Caco-2 (cell line): ENCODE measurements at regions not wholly inside any gene's neighbourhood (a gene's known extent, or its start where the extent isn't known, plus 50 kb on each side); places are given as distances from the start of the nearest gene placed in this dataset.

ENCODE experiments used
- BruUV-seq: library from RNA; stranded (reverse); fragments of 400-500 nt; replicated peaks from 2 replicates; lab custom pipeline; 2021; lab: Mats Ljungman, UMichigan
- CTCF ChIA-PET: fragments of 300-600 bp; sonication (Branson Sonifier 250); formaldehyde crosslinking; loops from one replicate; lab custom pipeline; 2022; ENCODE audit warnings: antibody characterized with exemption; lab: Charles Lee
- POLR2A ChIA-PET: fragments of 300-600 bp; sonication (Branson Sonifier 250); formaldehyde crosslinking; loops from one replicate; lab custom pipeline; 2022; ENCODE audit warnings: antibody characterized with exemption; lab: Charles Lee
- DNase-seq, 2 experiments: peaks; one replicate each; pipeline versions ENCODE4 v3.0.0 to v3.0.0-alpha.2; 2020 to 2022
- H3K27me3 ChIP-seq: replicated peaks from 2 replicates; pipeline ENCODE4 v1.6.0; 2011; ENCODE audit warnings: low read length; ENCODE audit not compliant: control insufficient read depth, insufficient read depth
- H3K36me3 ChIP-seq: 2 replicates; pipeline ENCODE4 v1.5.1; 2011; ENCODE audit warnings: low read length; ENCODE audit not compliant: control insufficient read depth, insufficient read depth
- H3K4me1 ChIP-seq: fragments of 250-450 bp; sonication (Bioruptor Pico); 2 replicates; pipeline ENCODE4 v1.5.1; 2020; ENCODE audit warnings: mild to moderate bottlenecking
- H3K4me3 ChIP-seq: 2 replicates; pipeline ENCODE4 v1.5.1; 2011; ENCODE audit warnings: low read depth, mild to moderate bottlenecking, control low read depth, low read length
- H3K9me3 ChIP-seq: fragments of 250-450 bp; sonication (Bioruptor Pico); 2 replicates; pipeline ENCODE4 v1.5.1; 2020; ENCODE audit warnings: mild to moderate bottlenecking, moderate library complexity
- H3K27ac Mint-ChIP-seq: one replicate; pipeline ENCODE4 v1.8.0; 2022; ENCODE audit warnings: mixed read lengths; ENCODE audit not compliant: unreplicated experiment
- H3K27me3 Mint-ChIP-seq: one replicate; pipeline ENCODE4 v1.8.0; 2022; ENCODE audit warnings: mixed read lengths; ENCODE audit not compliant: insufficient read depth, unreplicated experiment
- H3K36me3 Mint-ChIP-seq: one replicate; pipeline ENCODE4 v1.8.0; 2022; ENCODE audit warnings: mild to moderate bottlenecking, mixed read lengths; ENCODE audit not compliant: insufficient read depth, unreplicated experiment
- H3K4me1 Mint-ChIP-seq: one replicate; pipeline ENCODE4 v1.8.0; 2022; ENCODE audit warnings: low read depth, mixed read lengths; ENCODE audit not compliant: unreplicated experiment
- H3K4me3 Mint-ChIP-seq: one replicate; pipeline ENCODE4 v1.8.0; 2022; ENCODE audit warnings: mild to moderate bottlenecking, moderate library complexity, mixed read lengths; ENCODE audit not compliant: unreplicated experiment
- H3K9me3 Mint-ChIP-seq: one replicate; pipeline ENCODE4 v1.8.0; 2022; ENCODE audit warnings: mixed read lengths; ENCODE audit not compliant: unreplicated experiment
- CTCF ChIP-seq, 2 experiments: fragments of 200-600 bp in 1 of 2; IDR thresholded peaks; 1 replicate in 1 of 2; 2 replicates in 1 of 2; pipeline versions ENCODE4 v1.5.1 to v1.8.0; 2011 to 2022; ENCODE audit warnings: antibody characterized with exemption in 1 of 2, control low read depth in 1 of 2, inconsistent platforms in 1 of 2, low read depth in 1 of 2, low read length in 1 of 2, mild to moderate bottlenecking in 1 of 2, moderate library complexity in 1 of 2; ENCODE audit not compliant: insufficient read depth in 1 of 2, severe bottlenecking in 1 of 2, unreplicated experiment in 1 of 2
- intact Hi-C: fragments of 100-400 bp; cut with micrococcal nuclease; formaldehyde crosslinking; loops from one replicate; pipeline ENCODE4 v1.10.0; 2022; ENCODE audit not compliant: unreplicated experiment

- DNase-seq: no peak
- ChIA-PET CTCF (no interaction called here), POLR2A (no interaction called here)
- H3K27me3 ChIP-seq: no peaks in the 10 kb centered on the region
- intact Hi-C loops: loop anchor here (5.0 kb wide), 1 partner anchor 930 kb away; no protein-coding TSS in a partner anchor
- no peaks in the 10 kb centered on the region for H3K36me3 ChIP-seq
- TF ChIP-seq CTCF (IDR thresholded peaks at IDR 0.05; ENCODE audit: insufficient read depth in 1 of 2, low read depth in 1 of 2, low read length in 1 of 2, severe bottlenecking in 1 of 2, unreplicated experiment in 1 of 2): no peak
- no TSS peak for BruUV-seq
- peaks cover 12% of the 10 kb centered on the region for H3K27me3 Mint-ChIP-seq
- H3K27ac Mint-ChIP-seq: no peak overlapping the region
- H3K4me3 Mint-ChIP-seq: no peak overlapping the region
- no peaks in the 10 kb centered on the region for H3K36me3 Mint-ChIP-seq
- H3K4me3 ChIP-seq: no peak overlapping the region
- no peaks in the 10 kb centered on the region for H3K9me3 Mint-ChIP-seq
- H3K4me1 Mint-ChIP-seq: no peaks in the 10 kb centered on the region
- H3K9me3 ChIP-seq: no peaks in the 10 kb centered on the region
- H3K4me1 ChIP-seq: no peaks in the 10 kb centered on the region
Measured at GRCh38 chr7:25732766-25733217, 419.2 kb upstream of the NFE2L3 start.

GRCh38 chr7:25735674-25736242 is 416.2 kb upstream of the NFE2L3 start:
- H3K27me3 Mint-ChIP-seq: peaks cover 18% of the 10 kb centered on the region
- no peaks in the 10 kb centered on the region for H3K9me3 Mint-ChIP-seq
- no peaks in the 10 kb centered on the region for H3K9me3 ChIP-seq
- POLR2A ChIA-PET: no interaction called here
- H3K36me3 ChIP-seq: no peaks in the 10 kb centered on the region
- no TSS peak for BruUV-seq
- DNase-seq: no peak
- no peak for TF ChIP-seq CTCF (IDR thresholded peaks at IDR 0.05; ENCODE audit: insufficient read depth in 1 of 2, low read depth in 1 of 2, low read length in 1 of 2, severe bottlenecking in 1 of 2, unreplicated experiment in 1 of 2)
- no peak overlapping the region for H3K27ac Mint-ChIP-seq
- no peak overlapping the region for H3K4me3 Mint-ChIP-seq
- intact Hi-C loops: no loop called here
- H3K4me3 ChIP-seq: no peak overlapping the region
- CTCF ChIA-PET: no interaction called here
- no peaks in the 10 kb centered on the region for H3K36me3 Mint-ChIP-seq
- H3K4me1 ChIP-seq: no peaks in the 10 kb centered on the region
- no peaks in the 10 kb centered on the region for H3K27me3 ChIP-seq
- H3K4me1 Mint-ChIP-seq: no peaks in the 10 kb centered on the region

GRCh38 chr7:25738528-25738927 is 413.5 kb upstream of the NFE2L3 start:
- no peaks in the 10 kb centered on the region for H3K27me3 ChIP-seq
- POLR2A ChIA-PET: no interaction called here
- BruUV-seq: no TSS peak
- H3K27me3 Mint-ChIP-seq: peaks cover 18% of the 10 kb centered on the region
- H3K36me3 Mint-ChIP-seq: no peaks in the 10 kb centered on the region
- H3K4me3 ChIP-seq: no peak overlapping the region
- no peaks in the 10 kb centered on the region for H3K9me3 ChIP-seq
- no peak overlapping the region for H3K4me3 Mint-ChIP-seq
- no peak overlapping the region for H3K27ac Mint-ChIP-seq
- no peaks in the 10 kb centered on the region; the same call in 1 of the 2 replicates for H3K4me1 ChIP-seq
- intact Hi-C loops: no loop called here
- no peak for TF ChIP-seq CTCF (IDR thresholded peaks at IDR 0.05; ENCODE audit: insufficient read depth in 1 of 2, low read depth in 1 of 2, low read length in 1 of 2, severe bottlenecking in 1 of 2, unreplicated experiment in 1 of 2)
- CTCF ChIA-PET: no interaction called here
- H3K4me1 Mint-ChIP-seq: no peaks in the 10 kb centered on the region
- no peak for DNase-seq
- H3K9me3 Mint-ChIP-seq: no peaks in the 10 kb centered on the region
- no peaks in the 10 kb centered on the region for H3K36me3 ChIP-seq
